ENCODE measurements at regions not wholly inside any gene's neighbourhood (a gene's known extent, or its start where the extent isn't known, plus 50 kb on each side); places are given as distances from the start of the nearest gene placed in this dataset.

- Histone ChIP-seq H3K27me3 (no peaks in the 10 kb centered on the region), H3K4me3 (no peak overlapping the region), H3K4me1 (no peaks in the 10 kb centered on the region), H3K27ac (replicated peaks in 1 of 4) (no peak overlapping the region), H3K36me3 (no peaks in the 10 kb centered on the region), H3K9me3 (peaks cover 0 to 4% (median 0%) of the 10 kb centered on the region in 4 donors)
- intact Hi-C loops (cut with DNase I) = no loop called here
- DNase-seq (ENCODE audit: extremely low spot score) = peak; percentile 62
- WGBS = 64% methylated on average over 3 of the region's 3 CpGs
- TF ChIP-seq EP300 (IDR thresholded peaks at IDR 0.05) (no peak), CTCF (IDR thresholded peaks at IDR 0.05) (no peak), POLR2AphosphoS5 (IDR thresholded peaks at IDR 0.05) (no peak)
These were observed 146.7 kb upstream of the SMIM21 start for GRCh38 chr18:75574187-75574586.

DNA sequence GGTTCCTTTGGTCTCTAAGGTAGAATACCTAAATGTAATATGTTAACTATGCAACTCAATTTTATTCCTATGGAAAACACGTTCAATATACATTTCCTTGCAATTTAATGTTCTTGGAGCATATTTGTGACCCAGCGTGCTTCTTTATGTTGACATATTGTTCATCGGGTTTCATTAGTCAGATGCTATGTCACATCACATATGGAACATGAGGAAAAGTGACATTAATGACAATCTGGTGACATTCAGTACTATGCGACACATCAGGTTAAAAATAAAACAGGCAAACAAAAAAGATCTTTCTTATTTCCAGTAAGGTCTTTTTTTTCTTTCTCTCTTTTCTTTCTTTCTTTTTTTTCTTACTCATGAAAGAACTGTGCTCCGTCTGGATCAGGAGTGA, 135.6 kb upstream of the SMIM21 start:
- no peak overlapping the region for H3K4me3 ChIP-seq
- no peak for DNase-seq (ENCODE audit: extremely low spot score)
- H3K27ac ChIP-seq (replicated peaks in 1 of 4) = no peak overlapping the region
- H3K36me3 ChIP-seq = no peaks in the 10 kb centered on the region
- no peak for TF ChIP-seq EP300 (IDR thresholded peaks at IDR 0.05)
- TF ChIP-seq POLR2A (IDR thresholded peaks at IDR 0.05; ENCODE audit: low read depth) = no peak
- no peak for TF ChIP-seq POLR2AphosphoS5 (IDR thresholded peaks at IDR 0.05)
- no peak for TF ChIP-seq CTCF (IDR thresholded peaks at IDR 0.05)
- no peaks in the 10 kb centered on the region for H3K27me3 ChIP-seq
- 84% methylated on average over 5 of the region's 5 CpGs for WGBS
- no peaks in the 10 kb centered on the region for H3K9me3 ChIP-seq
- intact Hi-C loops (cut with DNase I) = no loop called here
- no peaks in the 10 kb centered on the region for H3K4me1 ChIP-seq

- Histone ChIP-seq H3K9me3 (no peaks in the 10 kb centered on the region), H3K36me3 (no peaks in the 10 kb centered on the region), H3K4me3 (no peak overlapping the region), H3K27me3 (no peaks in the 10 kb centered on the region), H3K27ac (replicated peaks in 1 of 4) (no peak overlapping the region), H3K4me1 (no peaks in the 10 kb centered on the region)
- DNase-seq (ENCODE audit: extremely low spot score) = peak; percentile 82
- TF ChIP-seq POLR2AphosphoS5 (IDR thresholded peaks at IDR 0.05) = no peak
- TF ChIP-seq CTCF (IDR thresholded peaks at IDR 0.05) = no peak
- no peak for TF ChIP-seq EP300 (IDR thresholded peaks at IDR 0.05)
- no peak for TF ChIP-seq POLR2A (IDR thresholded peaks at IDR 0.05; ENCODE audit: low read depth)
- intact Hi-C loops (cut with DNase I) = no loop called here
- 89% methylated on average over 5 of the region's 5 CpGs for WGBS
These were observed 134.7 kb upstream of the SMIM21 start for GRCh38 chr18:75562216-75562615.

GRCh38 chr18:75558790-75559189, 131.3 kb upstream of the SMIM21 start:
- Histone ChIP-seq H3K27ac (replicated peaks in 1 of 4) (no peak overlapping the region), H3K4me3 (no peak overlapping the region), H3K27me3 (no peaks in the 10 kb centered on the region), H3K9me3 (no peaks in the 10 kb centered on the region), H3K36me3 (no peaks in the 10 kb centered on the region), H3K4me1 (no peaks in the 10 kb centered on the region)
- 64% methylated on average over 1 of the region's 1 CpG for WGBS
- intact Hi-C loops (cut with DNase I) = no loop called here
- no peak for TF ChIP-seq CTCF (IDR thresholded peaks at IDR 0.05)
- no peak for TF ChIP-seq POLR2AphosphoS5 (IDR thresholded peaks at IDR 0.05)
- DNase-seq (ENCODE audit: extremely low spot score) = no peak

DNA sequence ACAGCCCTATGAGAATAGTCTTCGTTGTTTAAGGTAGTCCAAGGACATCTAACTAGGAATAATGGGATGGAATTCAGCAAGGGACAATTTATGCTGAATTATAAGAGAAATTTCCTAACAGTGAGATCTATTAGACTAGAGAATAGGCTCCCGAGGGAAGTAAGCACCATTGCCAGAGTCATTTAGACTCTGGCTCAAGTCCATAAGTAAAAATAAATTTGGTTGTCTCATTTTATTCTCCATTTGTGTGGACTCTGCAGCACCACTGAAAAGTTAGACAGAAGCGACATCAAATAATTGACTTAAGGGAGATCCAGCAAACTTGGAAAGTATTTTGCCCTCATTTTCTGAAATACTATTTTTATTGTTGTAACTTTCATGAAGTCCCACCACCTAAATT, 129.3 kb upstream of the SMIM21 start:
- DNase-seq (ENCODE audit: extremely low spot score) = no peak
- Histone ChIP-seq H3K4me3 (no peak overlapping the region), H3K27me3 (no peaks in the 10 kb centered on the region), H3K9me3 (no peaks in the 10 kb centered on the region), H3K27ac (replicated peaks in 1 of 4) (no peak overlapping the region), H3K36me3 (no peaks in the 10 kb centered on the region), H3K4me1 (no peaks in the 10 kb centered on the region)
- no peak for TF ChIP-seq EP300 (IDR thresholded peaks at IDR 0.05)
- TF ChIP-seq CTCF (IDR thresholded peaks at IDR 0.05) = no peak
- no peak for TF ChIP-seq POLR2A (IDR thresholded peaks at IDR 0.05; ENCODE audit: low read depth)
- no peak for TF ChIP-seq POLR2AphosphoS5 (IDR thresholded peaks at IDR 0.05)
- intact Hi-C loops (cut with DNase I) = no loop called here
- 63% methylated on average over 3 of the region's 3 CpGs for WGBS
